Tibial artery (tissue), 4 donors: ENCODE measurements at regions not wholly inside any gene's neighbourhood (a gene's known extent, or its start where the extent isn't known, plus 50 kb on each side); places are given as distances from the start of the nearest gene placed in this dataset.
"Not testable (repeated sequence)": the region's sequence is repeated elsewhere in the genome, so short reads cannot be mapped to it uniquely, and the experiment has no call there.

Experiments used
- DNase-seq, 2 donors: peaks; one replicate each; pipeline ENCODE4 v3.0.0-alpha.2; 2019
- H3K27ac ChIP-seq, 2 donors: fragments of 200-600 bp; sonication (generic) in 1 of 2; 1 replicate in 1 of 2; 2 replicates in 1 of 2; pipeline ENCODE4 v1.5.1; 2018 to 2019; ENCODE audit warnings: mild to moderate bottlenecking in 1 of 2
- H3K27me3 ChIP-seq, 2 donors: fragments of 200-600 bp; sonication (generic) in 1 of 2; one replicate each; pipeline versions ENCODE4 v1.5.1 to v1.6.0; 2016 to 2019
- H3K36me3 ChIP-seq, 3 donors: fragments of 200-600 bp; sonication (generic) in 2 of 3; one replicate each; pipeline ENCODE4 v1.5.1; 2016 to 2019; ENCODE audit warnings: mild to moderate bottlenecking in 2 of 3
- H3K4me1 ChIP-seq, 4 donors: fragments of 200-600 bp; sonication (generic) in 2 of 4; 1 replicate in 3 of 4; 2 replicates in 1 of 4; pipeline ENCODE4 v1.5.1; 2016 to 2019
- H3K4me3 ChIP-seq, 2 donors: fragments of 200-600 bp; sonication (generic) in 1 of 2; 1 replicate in 1 of 2; 2 replicates in 1 of 2; pipeline ENCODE4 v1.5.1; 2018 to 2019; ENCODE audit warnings: mild to moderate bottlenecking in 2 of 2
- H3K9me3 ChIP-seq, 3 donors: fragments of 200-600 bp; sonication (generic) in 1 of 3; one replicate each; pipeline ENCODE4 v1.5.1; 2016 to 2019
- intact Hi-C: fragments of 100-400 bp; cut with DNase I; formaldehyde crosslinking; loops from one replicate; pipeline ENCODE4 v1.15.0; 2023; ENCODE audit warnings: low total_unique reads
- TF ChIP-seq, protein P1 (sequence below), 2 experiments: fragments of 200-600 bp in 1 of 2; fragments of 450-650 bp in 1 of 2; IDR thresholded peaks; one replicate each; pipeline ENCODE4 v1.5.1; 2017 to 2019; ENCODE audit warnings: antibody characterized with exemption in 2 of 2, mild to moderate bottlenecking in 1 of 2, moderate library complexity in 1 of 2

GRCh38 chr2:8612734-8613179 is 69.1 kb upstream of the ID2 start:
- intact Hi-C loops = no loop called here
- TF ChIP-seq, protein P1, sequence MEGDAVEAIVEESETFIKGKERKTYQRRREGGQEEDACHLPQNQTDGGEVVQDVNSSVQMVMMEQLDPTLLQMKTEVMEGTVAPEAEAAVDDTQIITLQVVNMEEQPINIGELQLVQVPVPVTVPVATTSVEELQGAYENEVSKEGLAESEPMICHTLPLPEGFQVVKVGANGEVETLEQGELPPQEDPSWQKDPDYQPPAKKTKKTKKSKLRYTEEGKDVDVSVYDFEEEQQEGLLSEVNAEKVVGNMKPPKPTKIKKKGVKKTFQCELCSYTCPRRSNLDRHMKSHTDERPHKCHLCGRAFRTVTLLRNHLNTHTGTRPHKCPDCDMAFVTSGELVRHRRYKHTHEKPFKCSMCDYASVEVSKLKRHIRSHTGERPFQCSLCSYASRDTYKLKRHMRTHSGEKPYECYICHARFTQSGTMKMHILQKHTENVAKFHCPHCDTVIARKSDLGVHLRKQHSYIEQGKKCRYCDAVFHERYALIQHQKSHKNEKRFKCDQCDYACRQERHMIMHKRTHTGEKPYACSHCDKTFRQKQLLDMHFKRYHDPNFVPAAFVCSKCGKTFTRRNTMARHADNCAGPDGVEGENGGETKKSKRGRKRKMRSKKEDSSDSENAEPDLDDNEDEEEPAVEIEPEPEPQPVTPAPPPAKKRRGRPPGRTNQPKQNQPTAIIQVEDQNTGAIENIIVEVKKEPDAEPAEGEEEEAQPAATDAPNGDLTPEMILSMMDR (IDR thresholded peaks at IDR 0.05) = no peak
- no peaks in the 10 kb centered on the region for H3K9me3 ChIP-seq

GRCh38 chr2:8613207-8613999 is 68.5 kb upstream of the ID2 start:
- H3K4me1 ChIP-seq, H3K27me3 ChIP-seq, H3K9me3 ChIP-seq, H3K36me3 ChIP-seq, H3K27ac ChIP-seq, intact Hi-C loops, H3K4me3 ChIP-seq, DNase-seq: not testable (repeated sequence)

More at GRCh38 chr2:8612734-8613179, 69.1 kb upstream of the ID2 start:
- Histone ChIP-seq H3K4me1 (peaks cover 0 to 5% (median under 1%) of the 10 kb centered on the region in 4 donors), H3K4me3 (no peak overlapping the region), H3K27me3 (no peaks in the 10 kb centered on the region), H3K27ac (no peak overlapping the region), H3K36me3 (no peaks in the 10 kb centered on the region)
- DNase-seq = no peak

DNA sequence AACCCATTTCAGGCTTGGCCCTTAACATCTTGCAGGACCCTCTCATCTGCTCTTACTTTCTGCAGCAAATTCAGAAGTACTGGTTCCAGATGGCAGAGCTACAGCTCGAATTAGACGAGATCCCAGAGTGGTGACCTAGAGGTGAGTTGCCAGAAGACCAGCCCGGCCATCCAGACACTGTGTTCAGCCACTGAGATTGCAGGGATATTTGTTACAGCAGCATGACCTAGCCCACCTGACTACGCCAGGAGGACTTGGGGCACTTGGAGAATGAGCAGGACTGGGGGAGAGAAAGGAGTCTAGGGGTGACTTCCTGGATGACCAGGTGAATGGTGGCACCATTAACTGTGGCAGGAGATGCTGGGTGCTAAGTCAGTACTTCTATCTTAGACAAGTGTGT is 67.2 kb upstream of the ID2 start:
- H3K36me3 ChIP-seq = no peaks in the 10 kb centered on the region
- TF ChIP-seq, protein P1 (IDR thresholded peaks at IDR 0.05) = no peak
- H3K9me3 ChIP-seq = no peaks in the 10 kb centered on the region
- H3K27me3 ChIP-seq = no peaks in the 10 kb centered on the region
- no peaks in the 10 kb centered on the region for H3K4me1 ChIP-seq
- DNase-seq = no peak
- H3K27ac ChIP-seq = no peak overlapping the region
- H3K4me3 ChIP-seq = no peak overlapping the region
- intact Hi-C loops = loop anchor here (5.0 kb wide), 1 partner anchor 1623 kb away; no protein-coding TSS in a partner anchor

DNA sequence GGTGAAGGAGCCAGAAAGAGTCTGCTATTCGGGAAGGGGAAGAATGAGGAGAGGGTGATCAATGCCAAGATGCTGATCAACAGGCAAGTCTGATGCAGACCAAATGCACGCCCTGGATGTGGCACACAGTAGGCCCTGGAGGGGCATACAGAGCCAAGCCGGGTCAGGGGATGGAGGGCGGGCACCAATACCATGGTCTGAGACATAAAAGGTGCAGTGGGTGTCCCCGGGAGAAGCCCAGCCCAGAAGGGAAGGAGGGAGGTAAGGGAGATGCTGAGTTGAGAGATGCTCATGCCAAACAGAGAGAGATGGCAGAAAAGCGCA is 66.6 kb upstream of the ID2 start:
- intact Hi-C loops = loop anchor here (5.0 kb wide), 1 partner anchor 1622 kb away; no protein-coding TSS in a partner anchor
- no peak overlapping the region for H3K27ac ChIP-seq
- H3K36me3 ChIP-seq = no peaks in the 10 kb centered on the region
- H3K9me3 ChIP-seq = no peaks in the 10 kb centered on the region
- no peaks in the 10 kb centered on the region for H3K4me1 ChIP-seq
- H3K27me3 ChIP-seq = no peaks in the 10 kb centered on the region
- H3K4me3 ChIP-seq = no peak overlapping the region
- no peak for DNase-seq
- TF ChIP-seq, protein P1 (IDR thresholded peaks at IDR 0.05) = no peak

DNA sequence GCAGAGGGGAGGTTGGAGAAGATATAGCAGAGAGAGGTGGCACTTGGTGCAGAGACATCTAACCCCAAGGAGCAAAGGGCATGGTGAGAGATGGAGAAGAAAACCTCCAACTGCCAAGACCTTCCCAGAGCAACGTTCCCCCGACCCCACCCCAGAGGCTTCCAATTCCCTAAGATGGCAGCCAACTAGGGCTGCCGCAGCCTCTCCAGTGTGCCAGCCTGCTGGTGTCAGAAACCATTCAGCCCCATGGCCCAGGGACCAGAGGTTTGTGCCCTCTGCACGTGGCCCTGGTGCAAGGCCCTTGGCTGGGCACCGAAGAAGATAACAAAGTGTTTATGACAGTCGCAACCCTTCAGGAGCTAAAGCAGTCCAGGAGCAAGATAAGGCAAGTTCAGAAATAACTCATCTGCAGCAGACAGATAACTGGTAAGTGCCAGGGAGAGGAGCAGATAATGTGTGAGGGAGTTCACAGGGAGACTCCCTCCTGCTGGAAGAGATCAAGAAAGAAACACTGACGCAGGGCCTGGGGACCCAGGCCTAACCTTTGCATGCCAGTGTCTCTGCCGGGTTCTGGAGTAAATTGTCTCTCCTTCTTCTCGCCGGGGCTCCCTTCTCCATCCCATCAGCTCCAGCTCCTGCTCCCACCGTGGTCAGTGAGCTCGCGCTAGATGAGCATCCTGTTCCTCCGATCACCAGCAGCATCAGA is 66.1 kb upstream of the ID2 start:
- H3K27me3 ChIP-seq = no peaks in the 10 kb centered on the region
- TF ChIP-seq, protein P1 (IDR thresholded peaks at IDR 0.05) = no peak
- no peak for DNase-seq
- H3K27ac ChIP-seq = no peak overlapping the region
- H3K4me1 ChIP-seq = no peaks in the 10 kb centered on the region
- H3K9me3 ChIP-seq = no peaks in the 10 kb centered on the region
- no peak overlapping the region for H3K4me3 ChIP-seq
- intact Hi-C loops = loop anchor here (5.0 kb wide), 1 partner anchor 1622 kb away; no protein-coding TSS in a partner anchor
- no peaks in the 10 kb centered on the region for H3K36me3 ChIP-seq

GRCh38 chr2:8617048-8617447 is 64.8 kb upstream of the ID2 start:
- TF ChIP-seq, protein P1 (IDR thresholded peaks at IDR 0.05) = no peak
- DNase-seq = no peak
- H3K4me3 ChIP-seq = no peak overlapping the region
- intact Hi-C loops = loop anchor here (5.0 kb wide), 1 partner anchor 1620 kb away; no protein-coding TSS in a partner anchor
- no peak overlapping the region for H3K27ac ChIP-seq
- no peaks in the 10 kb centered on the region for H3K27me3 ChIP-seq
- no peaks in the 10 kb centered on the region for H3K36me3 ChIP-seq
- H3K4me1 ChIP-seq = no peaks in the 10 kb centered on the region
- no peaks in the 10 kb centered on the region for H3K9me3 ChIP-seq
